HG03342 (cell line): ENCODE measurements at regions not wholly inside any gene's neighbourhood (a gene's known extent, or its start where the extent isn't known, plus 50 kb on each side); places are given as distances from the start of the nearest gene placed in this dataset.
"Not testable (repeated sequence)": the region's sequence is repeated elsewhere in the genome, so short reads cannot be mapped to it uniquely, and the experiment has no call there.

Experiments used
- ATAC-seq: cut with Tn5 transposase; IDR thresholded peaks from one replicate; pipeline ENCODE4 v1.9.1; 2021; ENCODE audit warnings: mild to moderate bottlenecking, moderate library complexity; ENCODE audit not compliant: unreplicated experiment

- no peak for ATAC-seq
Observed at GRCh38 chr14:85180876-85181275, 349.1 kb upstream of the FLRT2 start.

GRCh38 chr14:85182282-85182681 is 347.7 kb upstream of the FLRT2 start:
- no peak for ATAC-seq

GRCh38 chr14:85186082-85186481 is 343.9 kb upstream of the FLRT2 start:
- no peak for ATAC-seq

GRCh38 chr14:85187521-85187920 is 342.4 kb upstream of the FLRT2 start:
- ATAC-seq = no peak

GRCh38 chr14:85188836-85189235 is 341.1 kb upstream of the FLRT2 start:
- no peak for ATAC-seq

GRCh38 chr14:85189253-85189652 is 340.7 kb upstream of the FLRT2 start:
- ATAC-seq = not testable (repeated sequence)

- no peak for ATAC-seq
Observed at GRCh38 chr14:85190251-85190650, 339.7 kb upstream of the FLRT2 start.

- no peak for ATAC-seq
Observed at GRCh38 chr14:85191986-85192385, 338.0 kb upstream of the FLRT2 start.

- no peak for ATAC-seq
Observed at GRCh38 chr14:85195872-85196477, 334.0 kb upstream of the FLRT2 start.

GRCh38 chr14:85198001-85198400 is 331.9 kb upstream of the FLRT2 start:
- no peak for ATAC-seq

GRCh38 chr14:85205875-85206274 is 324.1 kb upstream of the FLRT2 start:
- ATAC-seq = no peak

- ATAC-seq = no peak
Observed at GRCh38 chr14:85214471-85214870, 315.5 kb upstream of the FLRT2 start.

- ATAC-seq = no peak
Observed at GRCh38 chr14:85217412-85217811, 312.5 kb upstream of the FLRT2 start.

GRCh38 chr14:85218982-85219381 is 311.0 kb upstream of the FLRT2 start:
- no peak for ATAC-seq

- no peak for ATAC-seq
Observed at GRCh38 chr14:85221832-85222231, 308.1 kb upstream of the FLRT2 start.

GRCh38 chr14:85222341-85222740 is 307.6 kb upstream of the FLRT2 start:
- no peak for ATAC-seq

GRCh38 chr14:85223667-85224066 is 306.3 kb upstream of the FLRT2 start:
- no peak for ATAC-seq

GRCh38 chr14:85224241-85224640 is 305.7 kb upstream of the FLRT2 start:
- no peak for ATAC-seq

- no peak for ATAC-seq
Observed at GRCh38 chr14:85233756-85234155, 296.2 kb upstream of the FLRT2 start.

- ATAC-seq = no peak
Observed at GRCh38 chr14:85234156-85235025, 295.6 kb upstream of the FLRT2 start.

- ATAC-seq = no peak
Observed at GRCh38 chr14:85235868-85236267, 294.1 kb upstream of the FLRT2 start.

- ATAC-seq = no peak
Observed at GRCh38 chr14:85236296-85236695, 293.6 kb upstream of the FLRT2 start.
